ENCODE measurements at regions not wholly inside any gene's neighbourhood (a gene's known extent, or its start where the extent isn't known, plus 50 kb on each side); places are given as distances from the start of the nearest gene placed in this dataset.
A peak's percentile ranks its signal among the peaks of the same experiment; 100 is the strongest.

- Histone ChIP-seq H3K36me3 (no peaks in the 10 kb centered on the region), H3K9me3 (no peaks in the 10 kb centered on the region), H3K27me3 (peaks cover 4% of the 10 kb centered on the region), H3K27ac (peak overlapping the region; percentile 55), H3K4me3 (ENCODE audit: low read depth in 1 of 2, low read length in 1 of 2) (no peak overlapping the region), H3K4me1 (ENCODE audit: control insufficient read depth in 1 of 2, insufficient read depth in 1 of 2, low read depth in 1 of 2, low read length in 1 of 2) (peaks cover 55 to 75% of the 10 kb centered on the region in 2 experiments)
- no peak for TF ChIP-seq CTCF (IDR thresholded peaks at IDR 0.05)
Observed at GRCh38 chr16:86994215-86994614, 323.0 kb downstream of the C16orf95 start.

GRCh38 chr16:86994651-86995171 is 322.5 kb downstream of the C16orf95 start:
- Histone ChIP-seq H3K4me3 (ENCODE audit: low read depth in 1 of 2, low read length in 1 of 2) (peak overlapping the region in 1 of 2 experiments; percentile 1), H3K4me1 (ENCODE audit: control insufficient read depth in 1 of 2, insufficient read depth in 1 of 2, low read depth in 1 of 2, low read length in 1 of 2) (peaks cover 55 to 70% of the 10 kb centered on the region in 2 experiments), H3K36me3 (no peaks in the 10 kb centered on the region), H3K27me3 (peaks cover 8% of the 10 kb centered on the region), H3K27ac (peak overlapping the region; percentile 55), H3K9me3 (no peaks in the 10 kb centered on the region)
- no peak for TF ChIP-seq CTCF (IDR thresholded peaks at IDR 0.05)

DNA sequence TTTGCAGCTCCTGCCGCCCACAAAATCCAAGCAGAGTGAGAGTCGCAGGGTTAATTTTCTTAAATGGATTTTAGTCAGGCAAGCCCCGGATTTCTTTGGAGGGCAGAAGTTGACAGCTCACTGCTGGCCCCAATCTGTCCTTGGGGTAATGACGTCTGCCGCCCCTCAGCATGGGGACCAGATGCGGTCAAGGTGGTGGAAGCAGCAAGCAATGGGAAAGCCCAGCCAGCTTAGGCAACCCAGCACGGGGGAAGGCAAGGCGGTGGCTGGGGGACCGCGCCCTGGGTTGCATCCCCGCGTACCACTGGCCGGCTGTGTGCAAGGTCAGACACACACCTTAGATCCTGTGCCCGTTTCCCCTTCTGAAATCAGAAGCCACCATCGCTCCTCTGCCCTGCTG is 321.7 kb downstream of the C16orf95 start:
- Histone ChIP-seq H3K27ac (no peak overlapping the region), H3K36me3 (no peaks in the 10 kb centered on the region), H3K4me1 (ENCODE audit: control insufficient read depth in 1 of 2, insufficient read depth in 1 of 2, low read depth in 1 of 2, low read length in 1 of 2) (peaks cover 50 to 63% of the 10 kb centered on the region in 2 experiments), H3K9me3 (no peaks in the 10 kb centered on the region), H3K27me3 (peaks cover 10% of the 10 kb centered on the region), H3K4me3 (ENCODE audit: low read depth in 1 of 2, low read length in 1 of 2) (no peak overlapping the region)
- no peak for TF ChIP-seq CTCF (IDR thresholded peaks at IDR 0.05)

- no peak for TF ChIP-seq CTCF (IDR thresholded peaks at IDR 0.05)
- peaks cover 44 to 57% of the 10 kb centered on the region in 2 experiments for H3K4me1 ChIP-seq (ENCODE audit: control insufficient read depth in 1 of 2, insufficient read depth in 1 of 2, low read depth in 1 of 2, low read length in 1 of 2)
- H3K36me3 ChIP-seq, result no peaks in the 10 kb centered on the region
- peaks cover 10% of the 10 kb centered on the region for H3K27me3 ChIP-seq
- no peak overlapping the region for H3K4me3 ChIP-seq (ENCODE audit: low read depth in 1 of 2, low read length in 1 of 2)
- no peaks in the 10 kb centered on the region for H3K9me3 ChIP-seq
- H3K27ac ChIP-seq, result no peak overlapping the region
Observed at GRCh38 chr16:86996081-86996480, 321.1 kb downstream of the C16orf95 start.

GRCh38 chr16:86997058-86997457 is 320.1 kb downstream of the C16orf95 start:
- Histone ChIP-seq H3K36me3 (no peaks in the 10 kb centered on the region), H3K27ac (no peak overlapping the region), H3K4me1 (ENCODE audit: control insufficient read depth in 1 of 2, insufficient read depth in 1 of 2, low read depth in 1 of 2, low read length in 1 of 2) (peaks cover 35 to 47% of the 10 kb centered on the region in 2 experiments), H3K27me3 (peaks cover 10% of the 10 kb centered on the region), H3K9me3 (no peaks in the 10 kb centered on the region), H3K4me3 (ENCODE audit: low read depth in 1 of 2, low read length in 1 of 2) (no peak overlapping the region)
- TF ChIP-seq CTCF (IDR thresholded peaks at IDR 0.05), result no peak

Data from neutrophil (primary cell).